ENCODE measurements at regions not wholly inside any gene's neighbourhood (a gene's known extent, or its start where the extent isn't known, plus 50 kb on each side); places are given as distances from the start of the nearest gene placed in this dataset.

DNA sequence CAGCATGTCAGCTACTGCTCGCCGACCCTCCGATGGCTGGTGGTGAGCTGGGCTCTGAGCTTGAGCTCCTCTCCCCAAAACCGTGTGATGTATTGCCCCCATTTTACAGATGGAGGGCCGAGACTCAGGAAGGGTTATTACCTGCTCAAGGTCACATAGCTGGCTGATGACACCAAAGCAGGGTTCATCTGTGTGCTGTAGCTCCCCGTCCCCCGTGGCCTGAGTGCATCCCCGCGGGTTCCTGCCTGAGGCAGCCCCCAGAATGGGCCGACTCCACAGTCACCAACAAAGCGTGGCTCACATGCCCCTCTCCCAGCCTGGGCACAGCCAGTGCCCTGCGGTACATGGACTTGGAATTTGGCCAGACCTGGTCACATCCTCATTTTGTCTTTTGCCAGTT is 198.6 kb downstream of the TFCP2L1 start:
- Mint-ChIP-seq H3K4me3 (ENCODE audit: unreplicated experiment) (no peak overlapping the region), H3K36me3 (ENCODE audit: unreplicated experiment) (no peaks in the 10 kb centered on the region), H3K4me1 (ENCODE audit: low read depth, unreplicated experiment) (peaks cover 14% of the 10 kb centered on the region), H3K27ac (ENCODE audit: unreplicated experiment) (no peak overlapping the region), H3K9me3 (ENCODE audit: unreplicated experiment) (peaks cover 4% of the 10 kb centered on the region), H3K27me3 (ENCODE audit: unreplicated experiment) (peaks cover 2% of the 10 kb centered on the region)
- DNase-seq, result no peak
- TF ChIP-seq, protein P1, sequence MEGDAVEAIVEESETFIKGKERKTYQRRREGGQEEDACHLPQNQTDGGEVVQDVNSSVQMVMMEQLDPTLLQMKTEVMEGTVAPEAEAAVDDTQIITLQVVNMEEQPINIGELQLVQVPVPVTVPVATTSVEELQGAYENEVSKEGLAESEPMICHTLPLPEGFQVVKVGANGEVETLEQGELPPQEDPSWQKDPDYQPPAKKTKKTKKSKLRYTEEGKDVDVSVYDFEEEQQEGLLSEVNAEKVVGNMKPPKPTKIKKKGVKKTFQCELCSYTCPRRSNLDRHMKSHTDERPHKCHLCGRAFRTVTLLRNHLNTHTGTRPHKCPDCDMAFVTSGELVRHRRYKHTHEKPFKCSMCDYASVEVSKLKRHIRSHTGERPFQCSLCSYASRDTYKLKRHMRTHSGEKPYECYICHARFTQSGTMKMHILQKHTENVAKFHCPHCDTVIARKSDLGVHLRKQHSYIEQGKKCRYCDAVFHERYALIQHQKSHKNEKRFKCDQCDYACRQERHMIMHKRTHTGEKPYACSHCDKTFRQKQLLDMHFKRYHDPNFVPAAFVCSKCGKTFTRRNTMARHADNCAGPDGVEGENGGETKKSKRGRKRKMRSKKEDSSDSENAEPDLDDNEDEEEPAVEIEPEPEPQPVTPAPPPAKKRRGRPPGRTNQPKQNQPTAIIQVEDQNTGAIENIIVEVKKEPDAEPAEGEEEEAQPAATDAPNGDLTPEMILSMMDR (IDR thresholded peaks at IDR 0.05; ENCODE audit: partially characterized antibody, unreplicated experiment), result no peak

DNA sequence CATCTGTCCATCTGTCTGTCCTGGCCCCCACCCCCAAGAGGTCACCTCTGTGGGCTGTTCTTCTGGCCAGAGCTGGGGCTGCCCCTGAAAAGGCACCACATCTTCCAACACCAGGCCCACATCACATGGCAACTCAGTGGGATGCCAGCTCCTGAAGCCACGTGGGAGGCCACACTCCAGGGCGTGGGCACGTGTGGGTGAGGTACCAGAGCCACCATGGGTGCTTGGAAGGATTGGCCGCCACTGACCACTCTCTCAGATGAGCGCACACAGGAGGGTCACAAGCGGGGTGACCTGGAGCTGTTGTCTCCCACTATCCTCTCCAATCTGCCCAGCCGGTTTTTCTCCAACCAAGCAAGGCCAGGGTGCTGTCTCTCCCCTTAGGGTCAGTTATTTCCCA is 197.9 kb downstream of the TFCP2L1 start:
- Mint-ChIP-seq H3K27me3 (ENCODE audit: unreplicated experiment) (peaks cover 2% of the 10 kb centered on the region), H3K4me3 (ENCODE audit: unreplicated experiment) (no peak overlapping the region), H3K27ac (ENCODE audit: unreplicated experiment) (no peak overlapping the region), H3K9me3 (ENCODE audit: unreplicated experiment) (peaks cover 4% of the 10 kb centered on the region), H3K36me3 (ENCODE audit: unreplicated experiment) (no peaks in the 10 kb centered on the region), H3K4me1 (ENCODE audit: low read depth, unreplicated experiment) (peaks cover 10% of the 10 kb centered on the region)
- TF ChIP-seq, protein P1 (IDR thresholded peaks at IDR 0.05; ENCODE audit: partially characterized antibody, unreplicated experiment), result no peak
- no peak for DNase-seq

DNA sequence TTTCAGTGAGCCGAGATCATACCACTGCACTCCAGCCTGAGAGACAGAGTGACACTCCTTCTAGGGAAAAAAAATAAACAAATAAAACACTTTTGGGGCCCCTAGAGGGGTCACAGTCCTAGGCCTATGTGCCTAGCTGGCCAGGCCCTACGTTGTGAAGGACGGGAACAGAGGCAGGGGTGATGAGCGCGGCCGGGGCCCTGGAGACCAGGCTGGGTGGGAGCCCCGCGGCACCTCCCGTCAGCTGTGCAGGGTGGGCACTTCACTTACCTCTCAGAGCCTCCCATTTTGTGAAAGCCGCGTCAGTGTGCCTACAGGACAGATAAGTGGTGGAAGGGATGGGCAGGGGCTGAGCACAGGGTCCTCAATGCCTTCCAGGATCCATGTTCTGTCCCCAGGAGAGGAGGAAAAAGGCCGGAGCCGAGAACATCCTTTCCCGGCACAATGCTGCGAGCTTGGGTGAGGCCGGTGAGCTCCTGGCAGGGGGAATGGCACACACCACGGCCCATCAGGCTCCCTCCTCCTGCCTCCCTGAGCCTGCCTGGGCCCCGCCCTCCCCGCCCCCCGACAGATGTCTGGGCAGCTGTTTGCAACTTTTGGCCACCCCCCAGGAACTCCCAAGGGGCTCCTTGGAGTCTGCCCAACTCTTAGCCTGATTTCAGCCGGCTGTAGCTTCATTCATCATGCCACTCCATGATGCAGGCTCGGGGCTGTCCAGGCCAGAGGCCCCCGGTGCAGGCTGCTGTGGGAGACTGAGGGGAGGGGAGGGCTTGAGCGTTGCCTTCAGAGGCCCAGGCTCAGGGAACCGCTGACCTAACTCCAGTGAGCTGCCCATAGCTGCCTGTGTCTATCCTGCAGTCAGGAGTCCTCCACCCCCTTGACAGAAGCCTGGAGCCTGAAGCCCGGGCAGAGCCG is 196.5 kb downstream of the TFCP2L1 start:
- H3K4me3 Mint-ChIP-seq (ENCODE audit: unreplicated experiment), result no peak overlapping the region
- peaks cover 2% of the 10 kb centered on the region for H3K27me3 Mint-ChIP-seq (ENCODE audit: unreplicated experiment)
- peaks cover 10% of the 10 kb centered on the region for H3K4me1 Mint-ChIP-seq (ENCODE audit: low read depth, unreplicated experiment)
- TF ChIP-seq, protein P1 (IDR thresholded peaks at IDR 0.05; ENCODE audit: partially characterized antibody, unreplicated experiment), result no peak
- no peak overlapping the region for H3K27ac Mint-ChIP-seq (ENCODE audit: unreplicated experiment)
- peaks cover 4% of the 10 kb centered on the region for H3K9me3 Mint-ChIP-seq (ENCODE audit: unreplicated experiment)
- DNase-seq, result peak; percentile 49
- H3K36me3 Mint-ChIP-seq (ENCODE audit: unreplicated experiment), result no peaks in the 10 kb centered on the region

DNA sequence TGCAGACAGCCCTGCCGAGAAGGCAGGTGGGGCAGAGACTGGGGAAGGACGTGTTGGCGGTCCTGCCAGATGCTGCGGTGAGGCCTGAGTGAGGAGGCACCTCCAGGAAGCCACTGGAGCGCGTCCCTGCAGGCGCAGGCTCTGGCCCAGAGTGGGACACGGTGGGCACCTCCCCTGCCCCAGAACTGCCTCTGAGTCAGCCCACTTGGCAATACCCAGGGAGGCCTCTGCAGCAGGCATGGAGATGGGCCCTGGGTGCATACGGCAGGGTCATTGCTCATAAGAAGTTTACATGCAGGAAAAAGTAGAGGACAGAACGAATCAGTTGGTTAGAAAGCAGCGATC is 195.9 kb downstream of the TFCP2L1 start:
- DNase-seq, result peak; percentile 39
- Mint-ChIP-seq H3K9me3 (ENCODE audit: unreplicated experiment) (peaks cover 4% of the 10 kb centered on the region), H3K4me3 (ENCODE audit: unreplicated experiment) (no peak overlapping the region), H3K27me3 (ENCODE audit: unreplicated experiment) (peaks cover 2% of the 10 kb centered on the region), H3K4me1 (ENCODE audit: low read depth, unreplicated experiment) (peaks cover 10% of the 10 kb centered on the region), H3K36me3 (ENCODE audit: unreplicated experiment) (no peaks in the 10 kb centered on the region), H3K27ac (ENCODE audit: unreplicated experiment) (no peak overlapping the region)
- TF ChIP-seq, protein P1 (IDR thresholded peaks at IDR 0.05; ENCODE audit: partially characterized antibody, unreplicated experiment), result no peak

DNA sequence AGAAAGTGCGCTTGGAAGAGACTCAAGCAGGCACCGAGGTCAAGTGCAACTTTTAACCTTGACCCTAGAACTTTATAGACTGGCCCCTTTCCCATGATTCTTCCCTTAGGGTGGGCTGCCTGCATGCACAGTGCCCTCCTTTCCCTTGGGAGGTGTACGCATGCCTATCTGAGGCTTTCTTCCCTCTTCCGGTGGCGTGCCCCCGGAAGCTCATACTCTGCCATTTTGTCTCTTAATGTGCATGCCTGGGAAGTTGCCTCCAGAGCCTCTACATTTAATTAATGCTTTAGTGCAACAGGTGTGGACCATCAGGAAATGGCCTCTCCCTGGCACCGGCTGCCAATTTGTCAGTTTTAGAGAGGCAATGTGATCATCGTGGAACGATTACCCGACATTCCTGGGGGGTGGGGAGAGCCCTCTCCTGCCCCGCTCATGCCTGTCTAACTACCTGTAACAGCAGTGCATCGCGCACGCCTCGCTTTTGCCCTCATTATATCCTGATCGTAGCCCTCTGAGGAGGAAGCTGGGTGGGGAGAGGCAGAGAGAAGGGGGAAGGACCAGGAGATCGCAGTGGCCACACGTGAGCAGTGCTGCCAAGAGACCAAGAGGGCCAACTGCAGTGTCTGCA is 194.8 kb downstream of the TFCP2L1 start:
- H3K27me3 Mint-ChIP-seq (ENCODE audit: unreplicated experiment), result peaks cover 5% of the 10 kb centered on the region
- TF ChIP-seq, protein P1 (IDR thresholded peaks at IDR 0.05; ENCODE audit: partially characterized antibody, unreplicated experiment), result no peak
- H3K4me3 Mint-ChIP-seq (ENCODE audit: unreplicated experiment), result no peak overlapping the region
- H3K27ac Mint-ChIP-seq (ENCODE audit: unreplicated experiment), result no peak overlapping the region
- peaks cover 10% of the 10 kb centered on the region for H3K4me1 Mint-ChIP-seq (ENCODE audit: low read depth, unreplicated experiment)
- no peak for DNase-seq
- no peaks in the 10 kb centered on the region for H3K36me3 Mint-ChIP-seq (ENCODE audit: unreplicated experiment)
- peaks cover 4% of the 10 kb centered on the region for H3K9me3 Mint-ChIP-seq (ENCODE audit: unreplicated experiment)
